ENCODE measurements at regions not wholly inside any gene's neighbourhood (a gene's known extent, or its start where the extent isn't known, plus 50 kb on each side); places are given as distances from the start of the nearest gene placed in this dataset.

- TF ChIP-seq YY1 (IDR thresholded peaks at IDR 0.05; ENCODE audit: low read depth) (no peak), TCF12 (IDR thresholded peaks at IDR 0.05; ENCODE audit: low read depth) (no peak), EP300 (IDR thresholded peaks at IDR 0.05; ENCODE audit: borderline replicate concordance) (no peak), CEBPB (IDR thresholded peaks at IDR 0.05) (no peak), REST (IDR thresholded peaks at IDR 0.05; ENCODE audit: low read depth) (no peak), EGR1 (IDR thresholded peaks at IDR 0.05) (no peak), RAD21 (IDR thresholded peaks at IDR 0.05; ENCODE audit: low read depth) (no peak), TEAD4 (IDR thresholded peaks at IDR 0.05) (no peak), FOXM1 (IDR thresholded peaks at IDR 0.05; ENCODE audit: borderline replicate concordance, low read depth) (no peak), MAX (IDR thresholded peaks at IDR 0.05) (no peak), TAF1 (IDR thresholded peaks at IDR 0.05; ENCODE audit: low read depth) (no peak), USF1 (IDR thresholded peaks at IDR 0.05) (no peak), ZBTB7A (IDR thresholded peaks at IDR 0.05; ENCODE audit: low read depth) (no peak), NFIC (IDR thresholded peaks at IDR 0.05) (no peak)
Observed at GRCh38 chr12:125564753-125565152, 499.5 kb downstream of the AACS start.
